ENCODE measurements at regions not wholly inside any gene's neighbourhood (a gene's known extent, or its start where the extent isn't known, plus 50 kb on each side); places are given as distances from the start of the nearest gene placed in this dataset.

DNA sequence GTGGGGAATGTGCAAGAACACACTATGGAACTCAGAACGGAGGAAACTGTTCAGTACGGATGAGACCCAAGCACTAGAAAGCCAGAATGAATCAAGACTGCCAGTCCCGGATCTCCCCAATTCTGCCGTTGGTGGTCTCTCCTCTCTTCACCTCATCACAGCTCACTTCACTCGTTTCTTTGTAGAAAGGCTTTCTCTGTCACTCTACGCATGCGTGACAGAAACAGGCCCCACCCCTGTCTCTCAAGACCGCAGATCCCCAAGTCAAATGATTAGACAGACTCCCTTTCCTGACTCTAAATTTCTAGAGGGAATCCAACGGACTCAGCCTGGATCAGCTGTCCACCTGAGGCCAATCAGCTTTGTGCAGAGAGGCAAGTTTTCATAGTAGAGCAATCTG lies 505.7 kb upstream of the ADAMTS9 start:
- TF ChIP-seq, protein P1, sequence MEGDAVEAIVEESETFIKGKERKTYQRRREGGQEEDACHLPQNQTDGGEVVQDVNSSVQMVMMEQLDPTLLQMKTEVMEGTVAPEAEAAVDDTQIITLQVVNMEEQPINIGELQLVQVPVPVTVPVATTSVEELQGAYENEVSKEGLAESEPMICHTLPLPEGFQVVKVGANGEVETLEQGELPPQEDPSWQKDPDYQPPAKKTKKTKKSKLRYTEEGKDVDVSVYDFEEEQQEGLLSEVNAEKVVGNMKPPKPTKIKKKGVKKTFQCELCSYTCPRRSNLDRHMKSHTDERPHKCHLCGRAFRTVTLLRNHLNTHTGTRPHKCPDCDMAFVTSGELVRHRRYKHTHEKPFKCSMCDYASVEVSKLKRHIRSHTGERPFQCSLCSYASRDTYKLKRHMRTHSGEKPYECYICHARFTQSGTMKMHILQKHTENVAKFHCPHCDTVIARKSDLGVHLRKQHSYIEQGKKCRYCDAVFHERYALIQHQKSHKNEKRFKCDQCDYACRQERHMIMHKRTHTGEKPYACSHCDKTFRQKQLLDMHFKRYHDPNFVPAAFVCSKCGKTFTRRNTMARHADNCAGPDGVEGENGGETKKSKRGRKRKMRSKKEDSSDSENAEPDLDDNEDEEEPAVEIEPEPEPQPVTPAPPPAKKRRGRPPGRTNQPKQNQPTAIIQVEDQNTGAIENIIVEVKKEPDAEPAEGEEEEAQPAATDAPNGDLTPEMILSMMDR (conservative IDR thresholded peaks at IDR 0.05 in 1 of 2, IDR thresholded peaks at IDR 0.05 in 1 of 2; ENCODE audit: extremely low read depth in 1 of 2, insufficient read depth in 1 of 2, low read depth in 1 of 2, low read length in 2 of 2): no peak
- TF ChIP-seq EZH2 (IDR thresholded peaks at IDR 0.05; ENCODE audit: borderline replicate concordance, low read length): no peak
